ENCODE measurements at regions not wholly inside any gene's neighbourhood (a gene's known extent, or its start where the extent isn't known, plus 50 kb on each side); places are given as distances from the start of the nearest gene placed in this dataset.

- TF ChIP-seq POLR2H (tag; IDR thresholded peaks at IDR 0.05; ENCODE audit: low read depth) (no peak), SETDB1 (IDR thresholded peaks at IDR 0.05; ENCODE audit: low read length) (no peak)
Measured at GRCh38 chr10:128364631-128365030, 238.4 kb upstream of the MKI67 start (continued).

- no peak overlapping the region for H3K4me3 ChIP-seq
- FAIRE-seq (no peak), ATAC-seq (no peak), DNase-seq (ENCODE audit: extremely low read depth in 1 of 4, low spot score in 3 of 4) (no peak)
- no peak overlapping the region for H3K27ac ChIP-seq (ENCODE audit: extremely low read depth, low read depth, low read length)
- intact Hi-C loops (cut with micrococcal nuclease) (no loop called here), in situ Hi-C loops (cut with MboI) (no loop called here)
- no peaks in the 10 kb centered on the region for H3K79me2 ChIP-seq (ENCODE audit: control insufficient read depth, insufficient read depth, low read length)
- no TSS peak for BruUV-seq (replicated peaks)
- no peak for TF ChIP-seq ETV6 (IDR thresholded peaks at IDR 0.05; ENCODE audit: borderline replicate concordance in 1 of 2, low read depth in 2 of 2, low read length in 1 of 2)
- TF ChIP-seq ETV6 (CRISPR knock-in tag; IDR thresholded peaks at IDR 0.05; ENCODE audit: borderline replicate concordance), result no peak
- no peak for TF ChIP-seq ZNF232 (CRISPR knock-in tag; IDR thresholded peaks at IDR 0.05)
- TF ChIP-seq SAP30 (IDR thresholded peaks at IDR 0.05; ENCODE audit: borderline replicate concordance, insufficient read depth, low read depth, low read length, poor library complexity, severe bottlenecking), result no peak
- TF ChIP-seq SRSF7 (optimal IDR thresholded peaks at IDR 0.05; ENCODE audit: low read depth, low read length), result no peak
- no peak for TF ChIP-seq BRCA1 (IDR thresholded peaks at IDR 0.05)
- no peak for TF ChIP-seq BRCA1 (CRISPR knock-in tag; IDR thresholded peaks at IDR 0.05)
- TF ChIP-seq ZNF592 (IDR thresholded peaks at IDR 0.05), result no peak
- H3K4me1 ChIP-seq (replicated peaks in 1 of 2; ENCODE audit: control insufficient read depth in 2 of 2, insufficient read depth in 2 of 2, low read length in 2 of 2), result no peaks in the 10 kb centered on the region
- POLR2A ChIA-PET, result no interaction called here
- H3K36me3 ChIP-seq (ENCODE audit: control insufficient read depth, insufficient read depth, low read length), result no peaks in the 10 kb centered on the region
- CTCF ChIA-PET (ENCODE audit: low intra/inter-chr PET ratio), result no interaction called here
- H3K27me3 ChIP-seq (ENCODE audit: control insufficient read depth in 2 of 2, insufficient read depth in 2 of 2, low read length in 2 of 2), result peaks cover 0 to 13% of the 10 kb centered on the region in 2 experiments; a peak in 1 of 5 replicates
- H3K4me2 ChIP-seq (ENCODE audit: insufficient read depth, low read length), result no peak overlapping the region
- H3K9ac ChIP-seq (ENCODE audit: insufficient read depth in 1 of 2, low read depth in 2 of 2, low read length in 2 of 2), result no peak overlapping the region
- H4K20me1 ChIP-seq (replicated peaks; ENCODE audit: control insufficient read depth, insufficient read depth, low read length), result no peaks in the 10 kb centered on the region
- 2% methylated on average over 17 of the region's 17 CpGs for WGBS (ENCODE audit: insufficient coverage, low coverage, missing lambda C conversion rate)
- no peaks in the 10 kb centered on the region for H3K9me1 ChIP-seq (ENCODE audit: control insufficient read depth, insufficient read depth, low read length)
- H2AFZ ChIP-seq (ENCODE audit: low read depth, low read length), result no peak overlapping the region
- no peaks in the 10 kb centered on the region for H3K9me3 ChIP-seq (replicated peaks; ENCODE audit: control insufficient read depth, insufficient read depth, low read depth, low read length)
Measured at GRCh38 chr10:128365156-128365725, 239.0 kb upstream of the MKI67 start.

Measured in K562 (cell line).